Calu3 (cell line): ENCODE measurements at regions not wholly inside any gene's neighbourhood (a gene's known extent, or its start where the extent isn't known, plus 50 kb on each side); places are given as distances from the start of the nearest gene placed in this dataset.

Experiments
- BruUV-seq: library from RNA; stranded (reverse); fragments of 400-500 nt; replicated peaks from 2 replicates; lab custom pipeline; 2021; lab: Mats Ljungman, UMichigan
- CTCF ChIA-PET: fragments of 300-600 bp; sonication (Branson Sonifier 250); formaldehyde crosslinking; loops from one replicate; lab custom pipeline; 2022; ENCODE audit warnings: antibody characterized with exemption; lab: Charles Lee
- DNase-seq: peaks from one replicate; pipeline ENCODE4 v3.0.0; 2022
- H3K27ac Mint-ChIP-seq: one replicate; pipeline ENCODE4 v1.8.0; 2022; ENCODE audit warnings: mixed read lengths; ENCODE audit not compliant: unreplicated experiment
- H3K27me3 Mint-ChIP-seq: one replicate; pipeline ENCODE4 v1.8.0; 2022; ENCODE audit warnings: mixed read lengths; ENCODE audit not compliant: unreplicated experiment
- H3K36me3 Mint-ChIP-seq: one replicate; pipeline ENCODE4 v1.8.0; 2022; ENCODE audit warnings: mild to moderate bottlenecking, moderate library complexity, mixed read lengths; ENCODE audit not compliant: insufficient read depth, unreplicated experiment
- H3K4me1 Mint-ChIP-seq: one replicate; pipeline ENCODE4 v1.8.0; 2022; ENCODE audit warnings: mild to moderate bottlenecking, low read depth, mixed read lengths; ENCODE audit not compliant: unreplicated experiment
- H3K4me3 Mint-ChIP-seq: one replicate; pipeline ENCODE4 v1.8.0; 2022; ENCODE audit warnings: mild to moderate bottlenecking, low read depth, moderate library complexity, mixed read lengths; ENCODE audit not compliant: unreplicated experiment
- H3K9me3 Mint-ChIP-seq: one replicate; pipeline ENCODE4 v1.8.0; 2022; ENCODE audit warnings: low read depth, mixed read lengths; ENCODE audit not compliant: unreplicated experiment
- CTCF ChIP-seq: fragments of 200-600 bp; IDR thresholded peaks from one replicate; pipeline ENCODE4 v1.8.0; 2022; ENCODE audit warnings: antibody characterized with exemption; ENCODE audit not compliant: unreplicated experiment
- intact Hi-C: fragments of 100-400 bp; cut with micrococcal nuclease; formaldehyde crosslinking; loops from one replicate; pipeline ENCODE4 v1.10.0; 2022; ENCODE audit not compliant: unreplicated experiment

- BruUV-seq = no TSS peak
- CTCF ChIA-PET = no interaction called here
- peak overlapping the region; percentile 37 for H3K27ac Mint-ChIP-seq
- H3K4me1 Mint-ChIP-seq = peaks cover 14% of the 10 kb centered on the region
- H3K4me3 Mint-ChIP-seq = no peak overlapping the region
- no peak for TF ChIP-seq CTCF
- H3K36me3 Mint-ChIP-seq = no peaks in the 10 kb centered on the region
- H3K9me3 Mint-ChIP-seq = peaks cover 5% of the 10 kb centered on the region
- no peaks in the 10 kb centered on the region for H3K27me3 Mint-ChIP-seq
- no peak for DNase-seq
- intact Hi-C loops = no loop called here
These were observed 414.2 kb upstream of the SLC14A2 start for GRCh38 chr18:45201029-45201428.

DNA sequence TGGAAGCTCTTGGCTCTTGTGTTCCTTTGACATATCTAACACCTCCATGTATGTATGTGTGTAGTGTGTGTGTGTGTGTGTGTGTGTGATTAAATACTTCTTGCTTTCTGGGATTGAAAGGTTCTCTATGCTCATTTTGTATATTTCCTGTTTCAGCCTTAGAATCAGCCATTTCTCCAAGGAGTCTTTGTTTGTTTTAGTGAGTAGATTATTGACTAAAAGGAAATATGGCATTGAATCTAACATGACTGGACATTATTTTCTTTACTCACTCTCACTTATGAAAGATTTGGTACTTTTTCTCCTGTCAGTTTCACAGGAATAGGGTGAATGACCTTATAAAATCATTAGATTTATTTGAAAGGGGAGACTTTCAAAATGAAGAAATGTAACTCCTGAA, 413.8 kb upstream of the SLC14A2 start:
- no TSS peak for BruUV-seq
- DNase-seq = no peak
- intact Hi-C loops = no loop called here
- Mint-ChIP-seq H3K4me1 (peaks cover 14% of the 10 kb centered on the region), H3K27me3 (no peaks in the 10 kb centered on the region), H3K9me3 (peaks cover 5% of the 10 kb centered on the region), H3K36me3 (no peaks in the 10 kb centered on the region), H3K27ac (peak overlapping the region; percentile 37), H3K4me3 (no peak overlapping the region)
- TF ChIP-seq CTCF = no peak
- CTCF ChIA-PET = no interaction called here

DNA sequence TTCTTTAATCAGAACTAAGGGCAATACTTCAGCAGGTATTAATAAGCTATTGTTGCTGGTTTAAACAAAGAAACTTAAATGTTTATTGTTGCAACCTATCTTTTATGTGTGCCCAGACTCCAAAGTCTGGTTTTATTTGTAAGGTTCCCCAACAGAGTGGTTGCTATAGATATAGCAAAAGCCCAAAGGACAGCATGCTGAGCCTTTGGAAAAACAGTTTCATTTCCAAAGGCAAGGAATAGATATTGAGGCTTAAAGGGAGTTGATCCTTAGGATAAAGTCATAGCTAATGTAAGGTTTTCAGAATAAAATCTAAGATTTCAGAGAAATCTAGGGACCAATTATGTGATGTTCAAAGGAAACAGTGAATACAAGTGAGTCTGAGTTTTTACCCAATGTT, 413.2 kb upstream of the SLC14A2 start:
- CTCF ChIA-PET = no interaction called here
- no peak overlapping the region for H3K27ac Mint-ChIP-seq

DNA sequence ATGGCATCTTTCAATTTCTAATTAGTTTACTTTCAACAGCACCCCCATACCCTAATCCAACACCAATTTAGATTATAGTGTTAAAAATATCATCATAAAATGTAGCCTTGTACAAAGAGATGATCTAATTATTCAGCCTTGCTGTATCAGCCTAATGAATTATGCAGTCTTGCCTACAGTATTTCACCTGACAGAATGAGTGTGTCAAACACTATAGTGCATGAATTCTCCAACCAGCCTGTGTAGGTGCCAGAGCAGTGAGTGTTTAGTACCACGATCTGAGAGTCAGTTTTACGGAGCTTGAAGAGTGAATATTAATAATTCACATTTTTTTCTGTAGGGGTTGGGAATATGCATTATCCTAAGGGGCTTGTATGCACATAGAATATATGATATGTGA, 411.6 kb upstream of the SLC14A2 start:
- Mint-ChIP-seq H3K9me3 (peaks cover 5% of the 10 kb centered on the region), H3K36me3 (no peaks in the 10 kb centered on the region), H3K27ac (no peak overlapping the region), H3K27me3 (no peaks in the 10 kb centered on the region), H3K4me1 (peaks cover 14% of the 10 kb centered on the region), H3K4me3 (no peak overlapping the region)
- CTCF ChIA-PET = no interaction called here
- no TSS peak for BruUV-seq
- TF ChIP-seq CTCF = no peak
- no peak for DNase-seq
- intact Hi-C loops = no loop called here

More for the DNA sequence above, 413.2 kb upstream of the SLC14A2 start:
- intact Hi-C loops = no loop called here
- BruUV-seq = no TSS peak
- no peaks in the 10 kb centered on the region for H3K36me3 Mint-ChIP-seq
- TF ChIP-seq CTCF = no peak
- H3K27me3 Mint-ChIP-seq = no peaks in the 10 kb centered on the region
- peaks cover 14% of the 10 kb centered on the region for H3K4me1 Mint-ChIP-seq
- no peak overlapping the region for H3K4me3 Mint-ChIP-seq
- H3K9me3 Mint-ChIP-seq = peaks cover 5% of the 10 kb centered on the region
- no peak for DNase-seq
